Uterus (tissue), 2 donors: ENCODE measurements at regions not wholly inside any gene's neighbourhood (a gene's known extent, or its start where the extent isn't known, plus 50 kb on each side); places are given as distances from the start of the nearest gene placed in this dataset.
"Not testable (repeated sequence)": the region's sequence is repeated elsewhere in the genome, so short reads cannot be mapped to it uniquely, and the experiment has no call there.

Source experiments
- CTCF ChIP-seq, 4 experiments: fragments of 200-600 bp in 2 of 4; fragments of 450-650 bp in 2 of 4; sonication (generic) in 2 of 4; IDR thresholded peaks; one replicate each; pipeline ENCODE4 v1.5.1; 2016 to 2019; ENCODE audit warnings: antibody characterized with exemption in 4 of 4, mild to moderate bottlenecking in 2 of 4, moderate library complexity in 1 of 4
- POLR2A ChIP-seq, 2 donors: fragments of 450-650 bp; IDR thresholded peaks; one replicate each; pipeline ENCODE4 v1.6.1; 2016; ENCODE audit warnings: antibody characterized with exemption in 2 of 2, mild to moderate bottlenecking in 1 of 2, moderate library complexity in 1 of 2

- not testable (repeated sequence) for TF ChIP-seq CTCF, POLR2A (IDR thresholded peaks at IDR 0.05)
Observed at GRCh38 chr5:34160904-34161303, 117.9 kb upstream of the C1QTNF3 start.
